ENCODE measurements at regions not wholly inside any gene's neighbourhood (a gene's known extent, or its start where the extent isn't known, plus 50 kb on each side); places are given as distances from the start of the nearest gene placed in this dataset.
"Not testable (repeated sequence)": the region's sequence is repeated elsewhere in the genome, so short reads cannot be mapped to it uniquely, and the experiment has no call there.

- not testable (repeated sequence) for DNase-seq (ENCODE audit: low read depth); H3K4me3 ChIP-seq (ENCODE audit: low read depth, low read length)
Measured at GRCh38 chr16:16448423-16448822, 69.5 kb downstream of the NPIPA7 start.

- not testable (repeated sequence) for DNase-seq (ENCODE audit: low read depth); H3K4me3 ChIP-seq (ENCODE audit: low read depth, low read length)
Measured at GRCh38 chr16:16449712-16450237, 70.8 kb downstream of the NPIPA7 start.

GRCh38 chr16:16451721-16452410 is 72.9 kb downstream of the NPIPA7 start:
- not testable (repeated sequence) for DNase-seq (ENCODE audit: low read depth); H3K4me3 ChIP-seq (ENCODE audit: low read depth, low read length)

DNA sequence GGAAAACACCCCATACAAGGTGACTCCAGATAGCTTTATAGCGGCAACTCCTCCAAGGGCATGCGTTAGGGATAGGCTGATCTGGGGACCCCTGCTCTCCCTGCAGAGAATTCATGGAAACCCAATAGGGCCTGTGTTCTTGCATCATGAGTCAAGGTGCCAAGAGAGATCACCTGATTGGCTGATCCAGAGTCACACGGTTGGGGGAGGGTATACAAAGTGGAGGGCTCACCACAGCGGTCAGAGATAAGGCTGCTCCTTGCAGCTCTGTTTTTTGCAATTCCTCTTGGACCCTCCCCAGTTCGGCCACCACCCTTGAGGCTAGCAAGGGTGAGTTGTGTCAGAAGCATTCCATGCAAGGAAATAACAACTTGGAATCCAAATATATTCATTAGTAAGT is 79.6 kb downstream of the NPIPA7 start:
- not testable (repeated sequence) for H3K4me3 ChIP-seq (ENCODE audit: low read depth, low read length); DNase-seq (ENCODE audit: low read depth)

DNA sequence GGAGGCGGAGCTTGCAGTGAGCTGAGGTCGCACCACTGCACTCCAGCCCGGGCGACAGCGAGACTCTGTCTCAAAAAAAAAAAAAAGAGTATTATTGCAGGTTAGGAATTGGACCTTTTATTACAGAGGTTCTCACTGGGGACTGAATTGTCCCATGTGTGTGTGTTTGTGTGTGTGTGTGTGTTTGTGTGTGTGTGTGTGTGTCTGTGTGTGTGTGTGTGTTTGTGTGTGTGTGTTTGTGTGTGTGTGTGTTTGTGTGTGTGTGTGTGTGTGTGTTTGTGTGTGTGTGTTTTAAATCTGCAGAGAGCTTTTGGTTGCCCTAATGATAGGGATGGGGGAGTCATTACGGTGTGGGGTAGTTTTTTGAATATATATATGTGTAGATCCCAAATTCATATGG is 84.9 kb downstream of the NPIPA7 start:
- not testable (repeated sequence) for DNase-seq (ENCODE audit: low read depth)

DNA sequence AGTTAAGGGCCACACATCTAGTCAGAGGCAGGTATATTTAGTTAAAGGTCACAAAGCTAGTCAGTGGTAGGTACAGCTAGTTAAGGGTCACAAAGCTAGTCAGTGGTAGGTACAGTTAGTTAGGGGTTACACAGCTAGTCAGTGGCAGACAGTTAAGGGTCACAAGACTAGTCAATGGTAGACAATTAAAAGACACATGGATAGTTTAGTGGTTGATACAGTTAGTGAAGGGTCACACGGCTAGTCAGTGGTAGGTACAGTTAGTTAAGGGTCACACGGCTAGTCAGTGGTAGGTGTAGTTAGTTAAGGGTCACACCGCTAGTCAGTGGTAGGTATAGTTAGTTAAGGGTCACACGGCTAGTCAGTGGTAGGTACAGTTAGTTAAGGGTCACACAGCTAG is 110.0 kb downstream of the NPIPA7 start:
- not testable (repeated sequence) for DNase-seq (ENCODE audit: low read depth); H3K4me3 ChIP-seq (ENCODE audit: low read depth, low read length)

More for the DNA sequence above, 84.9 kb downstream of the NPIPA7 start:
- not testable (repeated sequence) for H3K4me3 ChIP-seq (ENCODE audit: low read depth, low read length)

DNA sequence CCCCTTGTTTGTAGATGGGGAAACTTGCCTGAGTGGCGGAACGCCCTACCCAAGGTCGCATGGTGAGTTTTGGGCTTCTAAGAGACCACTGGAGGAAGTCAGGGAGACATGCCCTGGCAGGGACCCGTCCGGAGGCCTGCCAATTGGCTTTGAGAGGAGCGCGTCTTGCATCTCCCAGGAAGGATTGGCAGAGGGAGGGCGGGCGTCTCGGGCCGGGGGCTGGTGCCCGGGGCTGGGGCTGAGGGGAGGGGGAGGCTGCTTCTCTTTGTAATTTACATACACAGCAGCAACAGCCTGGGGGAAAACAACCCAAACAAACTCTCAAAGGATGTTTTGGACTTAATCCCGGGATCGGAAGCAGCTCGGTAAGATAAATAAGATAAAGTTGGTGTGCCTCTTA is 110.5 kb downstream of the NPIPA7 start:
- not testable (repeated sequence) for DNase-seq (ENCODE audit: low read depth); H3K4me3 ChIP-seq (ENCODE audit: low read depth, low read length)

- not testable (repeated sequence) for DNase-seq (ENCODE audit: low read depth); H3K4me3 ChIP-seq (ENCODE audit: low read depth, low read length)
Measured at GRCh38 chr16:16494114-16494513, 115.2 kb downstream of the NPIPA7 start.

DNA sequence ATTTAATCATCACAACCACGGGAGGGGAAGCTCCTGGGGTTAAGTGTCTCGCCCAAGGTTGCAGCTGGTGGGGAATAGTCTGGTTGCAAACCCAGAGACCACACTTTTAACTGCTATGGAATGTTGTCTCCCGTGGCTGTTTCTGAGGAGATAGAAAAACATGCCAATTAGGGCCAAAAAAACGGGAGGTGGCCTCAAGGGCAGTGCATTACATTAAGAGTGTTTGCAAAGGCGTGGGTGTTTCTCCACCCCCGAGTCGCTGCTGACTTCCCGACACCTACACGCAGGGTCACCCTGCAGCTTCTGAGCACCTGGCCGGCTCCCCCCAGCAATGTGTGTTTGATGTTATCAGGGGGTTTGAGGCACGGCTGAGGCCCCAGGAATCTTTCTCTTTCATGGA is 116.1 kb downstream of the NPIPA7 start:
- DNase-seq (ENCODE audit: low read depth); H3K4me3 ChIP-seq (ENCODE audit: low read depth, low read length): not testable (repeated sequence)

- not testable (repeated sequence) for DNase-seq (ENCODE audit: low read depth); H3K4me3 ChIP-seq (ENCODE audit: low read depth, low read length)
Measured at GRCh38 chr16:16499875-16500274, 120.9 kb downstream of the NPIPA7 start.

GRCh38 chr16:16507041-16507440 is 128.1 kb downstream of the NPIPA7 start:
- not testable (repeated sequence) for DNase-seq (ENCODE audit: low read depth); H3K4me3 ChIP-seq (ENCODE audit: low read depth, low read length)

DNA sequence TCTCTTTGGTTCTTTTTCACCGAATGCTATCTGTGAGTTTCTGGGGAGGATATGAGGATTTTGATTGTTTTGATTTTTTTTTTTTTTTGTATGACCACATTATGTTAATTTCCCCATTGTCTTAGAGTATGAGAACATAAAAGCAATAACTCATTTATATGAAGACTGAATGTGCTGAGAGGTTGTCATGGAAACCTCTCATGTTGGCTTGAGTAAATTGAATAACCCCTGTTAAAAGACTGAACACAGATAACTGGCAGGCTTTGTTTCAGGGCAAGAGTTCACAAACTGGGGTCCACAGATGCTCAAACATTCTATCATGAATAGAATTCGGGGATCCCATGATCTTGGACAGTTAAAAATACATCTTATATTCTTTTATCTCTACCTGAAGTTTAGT is 129.4 kb downstream of the NPIPA7 start:
- DNase-seq (ENCODE audit: low read depth); H3K4me3 ChIP-seq (ENCODE audit: low read depth, low read length): not testable (repeated sequence)

GRCh38 chr16:16519395-16519794 is 140.5 kb downstream of the NPIPA7 start:
- not testable (repeated sequence) for DNase-seq (ENCODE audit: low read depth); H3K4me3 ChIP-seq (ENCODE audit: low read depth, low read length)

GRCh38 chr16:16521239-16522002 is 142.5 kb downstream of the NPIPA7 start:
- H3K4me3 ChIP-seq (ENCODE audit: low read depth, low read length); DNase-seq (ENCODE audit: low read depth): not testable (repeated sequence)

DNA sequence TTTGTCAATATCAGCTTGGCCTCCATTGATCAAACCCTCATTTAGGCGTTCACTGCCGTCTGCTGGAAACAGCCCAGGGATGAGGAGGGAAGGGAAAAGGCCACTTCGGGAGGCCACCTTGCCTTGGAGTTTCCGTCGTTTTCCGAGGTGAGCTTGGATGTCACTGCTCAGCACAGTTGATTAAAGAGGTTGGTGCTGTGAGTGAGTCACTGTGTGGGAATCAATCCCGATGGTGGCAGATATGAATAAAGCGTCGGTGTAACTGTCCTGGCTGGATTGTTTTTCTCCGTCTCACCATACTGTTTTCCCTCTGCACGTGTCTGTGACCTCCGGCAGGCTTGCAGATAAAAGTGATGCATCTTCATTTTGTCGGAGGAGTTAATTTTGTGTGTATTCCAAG is 148.1 kb downstream of the NPIPA7 start:
- H3K4me3 ChIP-seq (ENCODE audit: low read depth, low read length); DNase-seq (ENCODE audit: low read depth): not testable (repeated sequence)

DNA sequence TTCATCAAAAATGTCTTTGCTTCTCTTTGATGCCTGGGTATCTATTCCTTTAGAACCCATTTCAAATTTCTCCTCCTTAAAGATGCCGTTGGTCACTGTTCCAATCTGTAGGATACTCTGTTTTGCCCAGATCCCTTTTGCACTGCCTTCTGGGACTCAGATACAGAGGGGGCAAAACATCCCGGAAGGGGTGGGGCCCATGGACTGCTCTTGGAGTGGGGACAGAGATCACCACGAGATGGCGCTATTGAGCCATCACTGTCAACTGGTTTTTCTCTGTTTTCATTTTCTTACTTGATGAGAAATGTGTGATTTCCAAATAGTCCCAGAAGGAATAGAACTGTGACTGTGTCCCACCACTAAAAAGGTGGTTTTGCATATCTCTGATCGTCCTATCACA is 151.8 kb downstream of the NPIPA7 start:
- H3K4me3 ChIP-seq (ENCODE audit: low read depth, low read length) = not testable (repeated sequence)

GRCh38 chr16:16535565-16535964 is 156.6 kb downstream of the NPIPA7 start:
- not testable (repeated sequence) for H3K4me3 ChIP-seq (ENCODE audit: low read depth, low read length); DNase-seq (ENCODE audit: low read depth)

More for the DNA sequence above, 151.8 kb downstream of the NPIPA7 start:
- not testable (repeated sequence) for DNase-seq (ENCODE audit: low read depth)

DNA sequence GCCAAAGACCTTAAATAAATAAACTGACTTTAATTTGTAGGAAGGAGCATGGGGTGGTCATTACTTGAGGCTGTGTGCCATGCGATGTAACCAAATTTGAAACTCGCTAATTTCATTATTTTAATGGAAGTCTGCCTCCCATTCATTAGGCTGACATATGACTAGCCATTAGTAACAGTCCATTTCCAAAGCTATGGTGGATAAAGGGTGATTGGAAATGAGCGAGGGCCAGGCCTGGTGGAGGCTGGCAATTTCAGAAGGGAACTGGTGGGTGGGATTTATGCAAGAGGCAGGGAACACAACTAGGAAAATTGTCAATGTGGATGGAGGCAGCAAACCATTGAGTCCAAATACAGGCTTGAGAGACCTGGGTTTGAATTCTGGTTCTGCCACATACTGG is 157.2 kb downstream of the NPIPA7 start:
- H3K4me3 ChIP-seq (ENCODE audit: low read depth, low read length); DNase-seq (ENCODE audit: low read depth): not testable (repeated sequence)

DNA sequence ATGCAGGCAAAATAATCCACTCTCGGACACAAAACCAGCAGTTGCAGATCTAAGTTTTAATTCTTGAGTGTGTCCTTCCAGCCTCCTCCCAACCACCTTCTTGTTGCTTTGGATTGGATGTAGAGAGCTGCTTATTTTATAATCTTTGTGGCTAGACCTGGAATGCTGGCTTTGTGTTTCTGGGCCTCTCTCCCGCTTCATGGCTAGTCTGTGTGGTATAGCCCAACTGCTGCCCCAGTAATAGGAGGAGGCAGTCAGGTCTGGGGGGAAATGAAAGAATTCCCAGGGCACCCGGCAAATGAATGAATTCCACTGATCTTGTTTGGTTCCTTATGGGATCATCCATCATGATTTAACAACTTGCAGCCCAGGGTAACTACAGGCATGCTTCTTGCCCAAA is 170.8 kb downstream of the NPIPA7 start:
- H3K4me3 ChIP-seq (ENCODE audit: low read depth, low read length); DNase-seq (ENCODE audit: low read depth): not testable (repeated sequence)

DNA sequence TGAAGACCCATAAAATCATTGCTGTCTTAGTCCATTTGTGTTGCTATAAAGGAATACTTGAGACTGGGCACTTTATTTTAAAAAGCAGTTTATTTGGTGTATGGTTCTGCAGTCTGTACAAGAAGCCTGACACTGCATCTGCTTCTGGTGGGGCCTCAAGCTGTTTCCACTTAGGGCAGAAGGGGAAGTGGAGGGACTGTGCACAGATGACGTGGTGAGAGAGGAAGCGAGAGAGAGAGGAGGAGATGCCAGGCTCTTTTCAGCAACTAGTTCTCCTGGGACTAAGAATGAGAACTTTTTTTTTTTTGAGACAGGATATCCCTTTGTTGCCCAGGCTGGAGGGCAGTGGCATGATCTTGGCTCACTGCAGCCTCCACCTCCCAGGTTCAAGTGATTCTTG is 171.9 kb downstream of the NPIPA7 start:
- not testable (repeated sequence) for H3K4me3 ChIP-seq (ENCODE audit: low read depth, low read length); DNase-seq (ENCODE audit: low read depth)

Measured in choroid plexus epithelial cell (primary cell).